ENCODE measurements at regions not wholly inside any gene's neighbourhood (a gene's known extent, or its start where the extent isn't known, plus 50 kb on each side); places are given as distances from the start of the nearest gene placed in this dataset.

- no peak for DNase-seq
- no peak overlapping the region for H3K4me3 Mint-ChIP-seq
- no peak overlapping the region for H3K27ac ChIP-seq (ENCODE audit: low read depth, low read length)
- no peaks in the 10 kb centered on the region for H3K27me3 ChIP-seq (ENCODE audit: insufficient read depth, low read length, poor library complexity, severe bottlenecking)
- no peaks in the 10 kb centered on the region for H3K4me1 ChIP-seq (ENCODE audit: insufficient read depth, low read length)
- ChIA-PET CTCF (no interaction called here), POLR2A (no interaction called here)
- no peaks in the 10 kb centered on the region for H3K36me3 ChIP-seq (ENCODE audit: insufficient read depth, low read length)
- H3K27ac Mint-ChIP-seq: no peak overlapping the region
- peaks cover 0 to 8% (median 0%) of the 10 kb centered on the region in 3 donors for H3K36me3 Mint-ChIP-seq
- H3K4me3 ChIP-seq (ENCODE audit: low read length): no peak overlapping the region
- H3K9me3 ChIP-seq (ENCODE audit: low read length): peaks cover 3% of the 10 kb centered on the region
- H3K9me3 Mint-ChIP-seq: peaks cover 4 to 20% (median 10%) of the 10 kb centered on the region in 5 donors
- peaks cover 0 to 2% of the 10 kb centered on the region in 2 donors for H3K27me3 Mint-ChIP-seq
- peaks cover 0 to 10% (median 0%) of the 10 kb centered on the region in 3 donors for H3K4me1 Mint-ChIP-seq
These were observed 182.2 kb upstream of the ANKRD55 start for GRCh38 chr5:56415356-56415765.

DNA sequence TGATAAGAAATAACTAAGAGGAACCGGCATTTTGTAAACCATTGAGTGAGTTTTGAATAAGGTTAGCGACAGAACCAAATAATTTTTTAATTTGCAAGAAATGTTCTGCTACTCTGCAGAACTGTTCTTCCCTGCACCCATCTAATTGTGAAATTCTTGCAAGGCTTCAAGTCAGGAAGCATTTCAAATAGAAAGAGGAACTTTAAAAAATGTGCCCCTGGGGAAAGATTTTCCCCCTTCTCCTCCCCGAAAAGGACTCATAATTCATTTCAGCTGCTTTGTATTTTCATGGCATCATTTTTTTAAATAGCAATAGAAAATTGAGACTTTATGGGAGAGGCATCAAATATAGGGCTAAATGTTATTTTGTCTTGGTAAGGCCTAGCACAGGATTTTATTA, 180.9 kb upstream of the ANKRD55 start:
- Histone ChIP-seq H3K4me3 (ENCODE audit: low read length) (no peak overlapping the region), H3K9me3 (ENCODE audit: low read length) (no peaks in the 10 kb centered on the region), H3K4me1 (ENCODE audit: insufficient read depth, low read length) (no peaks in the 10 kb centered on the region), H3K27ac (ENCODE audit: low read depth, low read length) (no peak overlapping the region), H3K27me3 (ENCODE audit: insufficient read depth, low read length, poor library complexity, severe bottlenecking) (no peaks in the 10 kb centered on the region), H3K36me3 (ENCODE audit: insufficient read depth, low read length) (no peaks in the 10 kb centered on the region)
- Mint-ChIP-seq H3K27ac (no peak overlapping the region), H3K4me3 (no peak overlapping the region), H3K36me3 (no peaks in the 10 kb centered on the region), H3K27me3 (no peaks in the 10 kb centered on the region), H3K9me3 (peaks cover 0 to 8% (median under 1%) of the 10 kb centered on the region in 5 donors), H3K4me1 (peaks cover 0 to 10% (median 0%) of the 10 kb centered on the region in 3 donors)
- POLR2A ChIA-PET: no interaction called here
- DNase-seq: no peak
- CTCF ChIA-PET: no interaction called here

DNA sequence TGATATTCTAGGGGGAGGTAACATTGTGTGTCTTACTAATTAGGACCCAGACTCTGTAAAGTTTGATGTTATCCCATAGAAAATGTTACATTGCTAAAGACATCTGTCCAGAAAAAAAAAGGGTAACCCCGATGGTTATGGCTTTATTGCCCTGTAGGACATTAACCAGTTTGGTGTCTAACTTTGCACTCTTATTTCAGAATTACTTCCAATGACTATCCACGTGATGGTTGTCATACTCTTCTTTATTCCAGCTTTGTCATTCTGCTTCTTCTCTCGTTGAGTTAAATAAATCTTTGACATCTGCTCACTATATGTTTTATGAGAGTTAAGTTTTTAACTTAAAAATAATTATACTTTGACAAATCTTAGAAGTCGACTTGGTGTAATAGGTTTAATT, 180.4 kb upstream of the ANKRD55 start:
- H3K27me3 ChIP-seq (ENCODE audit: insufficient read depth, low read length, poor library complexity, severe bottlenecking): no peaks in the 10 kb centered on the region
- Mint-ChIP-seq H3K36me3 (no peaks in the 10 kb centered on the region), H3K4me3 (no peak overlapping the region), H3K27ac (no peak overlapping the region), H3K9me3 (peaks cover 0 to 3% (median 0%) of the 10 kb centered on the region in 5 donors), H3K27me3 (no peaks in the 10 kb centered on the region), H3K4me1 (peaks cover 0 to 10% (median 0%) of the 10 kb centered on the region in 3 donors)
- H3K36me3 ChIP-seq (ENCODE audit: insufficient read depth, low read length): no peaks in the 10 kb centered on the region
- no peak overlapping the region for H3K4me3 ChIP-seq (ENCODE audit: low read length)
- DNase-seq: no peak
- H3K4me1 ChIP-seq (ENCODE audit: insufficient read depth, low read length): no peaks in the 10 kb centered on the region
- no peak overlapping the region for H3K27ac ChIP-seq (ENCODE audit: low read depth, low read length)
- no peaks in the 10 kb centered on the region for H3K9me3 ChIP-seq (ENCODE audit: low read length)
- ChIA-PET CTCF (no interaction called here), POLR2A (no interaction called here)

GRCh38 chr5:56412601-56413379, 179.7 kb upstream of the ANKRD55 start:
- Mint-ChIP-seq H3K4me1 (peaks cover 0 to 10% (median 0%) of the 10 kb centered on the region in 3 donors), H3K27ac (peak overlapping the region in 1 of 8 donors; percentile 8), H3K9me3 (no peaks in the 10 kb centered on the region), H3K4me3 (no peak overlapping the region), H3K36me3 (no peaks in the 10 kb centered on the region), H3K27me3 (no peaks in the 10 kb centered on the region)
- POLR2A ChIA-PET: no interaction called here
- H3K4me1 ChIP-seq (ENCODE audit: insufficient read depth, low read length): no peaks in the 10 kb centered on the region
- H3K4me3 ChIP-seq (ENCODE audit: low read length): no peak overlapping the region
- no peaks in the 10 kb centered on the region for H3K27me3 ChIP-seq (ENCODE audit: insufficient read depth, low read length, poor library complexity, severe bottlenecking)
- no peaks in the 10 kb centered on the region for H3K9me3 ChIP-seq (ENCODE audit: low read length)
- CTCF ChIA-PET: no interaction called here
- H3K27ac ChIP-seq (ENCODE audit: low read depth, low read length): no peak overlapping the region
- no peaks in the 10 kb centered on the region for H3K36me3 ChIP-seq (ENCODE audit: insufficient read depth, low read length)
- DNase-seq: no peak

- ChIA-PET CTCF (no interaction called here), POLR2A (no interaction called here)
- Mint-ChIP-seq H3K9me3 (no peaks in the 10 kb centered on the region), H3K27ac (no peak overlapping the region), H3K36me3 (no peaks in the 10 kb centered on the region), H3K4me3 (no peak overlapping the region), H3K4me1 (peaks cover 0 to 7% (median 0%) of the 10 kb centered on the region in 3 donors), H3K27me3 (peaks cover 0 to 7% of the 10 kb centered on the region in 2 donors)
- H3K9me3 ChIP-seq (ENCODE audit: low read length): no peaks in the 10 kb centered on the region
- no peaks in the 10 kb centered on the region for H3K4me1 ChIP-seq (ENCODE audit: insufficient read depth, low read length)
- DNase-seq: no peak
- H3K36me3 ChIP-seq (ENCODE audit: insufficient read depth, low read length): no peaks in the 10 kb centered on the region
- H3K4me3 ChIP-seq (ENCODE audit: low read length): no peak overlapping the region
- no peaks in the 10 kb centered on the region for H3K27me3 ChIP-seq (ENCODE audit: insufficient read depth, low read length, poor library complexity, severe bottlenecking)
- H3K27ac ChIP-seq (ENCODE audit: low read depth, low read length): no peak overlapping the region
These were observed 177.6 kb upstream of the ANKRD55 start for GRCh38 chr5:56410696-56411095.

DNA sequence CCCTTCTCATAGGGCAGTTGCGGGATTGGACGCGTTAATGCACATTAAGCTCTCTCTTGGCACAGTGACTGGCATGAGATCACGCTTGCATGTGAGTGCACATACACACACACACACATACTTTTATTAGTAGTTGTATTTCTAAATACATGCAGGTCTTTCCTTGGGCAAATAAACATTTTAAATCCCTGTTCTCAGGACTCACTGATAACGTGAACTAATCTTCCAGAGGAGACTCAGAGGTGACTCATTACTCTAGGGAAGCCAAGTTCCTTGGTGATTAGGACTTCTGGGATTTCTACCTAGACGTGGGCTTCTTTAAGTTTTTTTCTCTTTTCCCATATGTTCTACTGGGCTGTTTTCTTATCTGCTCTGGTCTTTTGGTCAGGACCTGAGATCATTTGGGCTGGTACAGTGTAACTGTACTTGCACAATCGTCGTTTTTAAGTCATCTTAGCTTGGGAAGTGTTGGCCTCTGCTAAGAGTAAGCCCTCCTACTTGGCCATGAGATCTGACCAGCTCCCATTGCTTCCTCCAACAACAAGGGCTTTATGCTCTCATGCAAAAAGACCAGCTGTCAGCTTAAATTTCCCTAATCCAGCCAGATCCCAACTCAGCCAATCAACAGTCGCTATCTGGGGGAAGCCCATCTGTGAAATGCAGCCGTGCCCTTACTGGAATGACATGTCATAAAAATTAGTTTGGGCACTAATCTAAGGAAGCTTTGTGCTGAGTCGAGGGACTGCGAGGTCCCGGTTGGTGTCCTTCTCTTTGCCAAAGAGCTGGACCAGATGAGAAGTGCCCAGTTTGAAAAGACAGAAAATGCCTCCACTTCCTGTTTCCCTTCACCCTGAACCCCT, 176.4 kb upstream of the ANKRD55 start:
- no peaks in the 10 kb centered on the region for H3K4me1 Mint-ChIP-seq
- no peaks in the 10 kb centered on the region for H3K9me3 Mint-ChIP-seq
- no peaks in the 10 kb centered on the region for H3K4me1 ChIP-seq (ENCODE audit: insufficient read depth, low read length)
- H3K27ac Mint-ChIP-seq: no peak overlapping the region
- no peaks in the 10 kb centered on the region for H3K27me3 ChIP-seq (ENCODE audit: insufficient read depth, low read length, poor library complexity, severe bottlenecking)
- no peak overlapping the region for H3K4me3 ChIP-seq (ENCODE audit: low read length)
- H3K36me3 Mint-ChIP-seq: no peaks in the 10 kb centered on the region
- no peaks in the 10 kb centered on the region for H3K36me3 ChIP-seq (ENCODE audit: insufficient read depth, low read length)
- H3K4me3 Mint-ChIP-seq: no peak overlapping the region
- no peak for DNase-seq
- no peaks in the 10 kb centered on the region for H3K9me3 ChIP-seq (ENCODE audit: low read length)
- ChIA-PET POLR2A (no interaction called here), CTCF (no interaction called here)
- H3K27ac ChIP-seq (ENCODE audit: low read depth, low read length): no peak overlapping the region
- peaks cover 0 to 7% of the 10 kb centered on the region in 2 donors for H3K27me3 Mint-ChIP-seq

DNA sequence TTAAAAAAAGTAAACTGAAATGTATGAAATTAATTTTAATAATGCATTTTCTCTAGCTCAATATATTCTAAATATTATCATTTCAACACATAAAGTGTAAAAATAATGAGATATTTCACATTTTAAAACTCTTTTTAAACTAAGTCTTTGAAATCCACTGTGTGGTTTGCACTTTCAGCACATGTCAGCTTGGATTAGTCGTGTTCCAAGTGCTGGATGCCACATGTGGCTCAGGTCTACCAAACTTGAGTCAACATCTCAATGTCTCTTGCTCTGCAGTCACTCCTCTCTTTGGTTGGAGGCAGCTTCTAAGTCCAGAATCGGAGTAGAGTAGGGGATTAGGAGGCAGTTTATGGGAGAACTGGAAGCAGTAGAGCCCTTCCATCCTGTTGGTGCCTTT, 173.7 kb upstream of the ANKRD55 start:
- POLR2A ChIA-PET: no interaction called here
- H3K36me3 ChIP-seq (ENCODE audit: insufficient read depth, low read length): no peaks in the 10 kb centered on the region
- H3K27me3 Mint-ChIP-seq: peaks cover 6 to 11% of the 10 kb centered on the region in 2 donors
- no peaks in the 10 kb centered on the region for H3K27me3 ChIP-seq (ENCODE audit: insufficient read depth, low read length, poor library complexity, severe bottlenecking)
- DNase-seq: no peak
- H3K27ac ChIP-seq (ENCODE audit: low read depth, low read length): no peak overlapping the region
- CTCF ChIA-PET: no interaction called here
- no peak overlapping the region for H3K4me3 Mint-ChIP-seq
- H3K4me1 Mint-ChIP-seq: no peaks in the 10 kb centered on the region
- no peaks in the 10 kb centered on the region for H3K36me3 Mint-ChIP-seq
- no peak overlapping the region for H3K27ac Mint-ChIP-seq
- H3K4me3 ChIP-seq (ENCODE audit: low read length): no peak overlapping the region
- H3K9me3 ChIP-seq (ENCODE audit: low read length): no peaks in the 10 kb centered on the region
- H3K4me1 ChIP-seq (ENCODE audit: insufficient read depth, low read length): no peaks in the 10 kb centered on the region
- H3K9me3 Mint-ChIP-seq: no peaks in the 10 kb centered on the region

DNA sequence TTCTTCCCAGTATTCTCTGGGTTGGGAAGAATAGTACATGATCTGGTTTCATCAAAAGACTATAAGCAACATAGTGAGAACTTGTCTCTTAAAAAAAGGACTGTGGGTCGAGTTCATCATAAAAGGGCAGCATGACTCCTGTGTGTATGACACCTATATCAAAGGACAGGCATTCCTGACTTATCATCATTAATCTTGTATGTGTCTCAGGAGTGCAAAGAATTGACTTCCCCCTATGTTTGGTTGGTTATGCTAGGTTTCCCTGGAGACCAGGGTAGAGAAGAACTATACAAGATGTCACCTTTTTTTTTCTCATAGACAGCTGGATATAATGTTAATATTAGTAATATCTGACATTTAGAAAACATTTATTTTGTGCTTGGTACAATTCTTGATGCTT, 173.1 kb upstream of the ANKRD55 start:
- H3K4me3 Mint-ChIP-seq: no peak overlapping the region
- CTCF ChIA-PET: no interaction called here

More for the DNA sequence above, 173.1 kb upstream of the ANKRD55 start:
- Histone ChIP-seq H3K9me3 (ENCODE audit: low read length) (no peaks in the 10 kb centered on the region), H3K36me3 (ENCODE audit: insufficient read depth, low read length) (no peaks in the 10 kb centered on the region), H3K4me1 (ENCODE audit: insufficient read depth, low read length) (no peaks in the 10 kb centered on the region), H3K27me3 (ENCODE audit: insufficient read depth, low read length, poor library complexity, severe bottlenecking) (no peaks in the 10 kb centered on the region), H3K27ac (ENCODE audit: low read depth, low read length) (no peak overlapping the region), H3K4me3 (ENCODE audit: low read length) (no peak overlapping the region)
- POLR2A ChIA-PET: no interaction called here
- Mint-ChIP-seq H3K27ac (no peak overlapping the region), H3K9me3 (no peaks in the 10 kb centered on the region), H3K4me1 (no peaks in the 10 kb centered on the region), H3K36me3 (no peaks in the 10 kb centered on the region), H3K27me3 (peaks cover 6 to 12% of the 10 kb centered on the region in 2 donors)
- DNase-seq: no peak
